Liver (tissue), 8 donors: ENCODE measurements at regions not wholly inside any gene's neighbourhood (a gene's known extent, or its start where the extent isn't known, plus 50 kb on each side); places are given as distances from the start of the nearest gene placed in this dataset.

ENCODE experiments used
- DNase-seq: peaks from one replicate; pipeline ENCODE4 v3.0.0-alpha.2; 2017; ENCODE audit warnings: low spot score
- H3K27ac ChIP-seq, 2 donors: one replicate each; pipeline ENCODE4 v1.7.0; 2013; ENCODE audit warnings: inconsistent platforms in 2 of 2, low read length in 2 of 2, control low read depth in 1 of 2, low read depth in 1 of 2, mild to moderate bottlenecking in 1 of 2
- H3K27me3 ChIP-seq, 4 donors: one replicate each; pipeline versions ENCODE4 v1.6.1 to v1.7.0; 2013; ENCODE audit warnings: low read length in 3 of 4, inconsistent platforms in 1 of 4, mild to moderate bottlenecking in 1 of 4, moderate library complexity in 1 of 4; ENCODE audit not compliant: control insufficient read depth in 4 of 4, insufficient read depth in 4 of 4
- H3K36me3 ChIP-seq, 4 donors: one replicate each; pipeline versions ENCODE4 v1.6.1 to v1.7.0; 2013; ENCODE audit warnings: low read length in 3 of 4, mild to moderate bottlenecking in 3 of 4, low read depth in 1 of 4, moderate library complexity in 1 of 4; ENCODE audit not compliant: control insufficient read depth in 4 of 4, insufficient read depth in 3 of 4
- H3K4me1 ChIP-seq, 4 donors: one replicate each; pipeline versions ENCODE4 v1.6.1 to v1.7.0; 2013; ENCODE audit warnings: low read length in 3 of 4, mild to moderate bottlenecking in 3 of 4, moderate library complexity in 1 of 4; ENCODE audit not compliant: control insufficient read depth in 4 of 4, insufficient read depth in 4 of 4
- H3K4me3 ChIP-seq, 3 donors: one replicate each; pipeline versions ENCODE4 v1.6.1 to v1.7.0; 2013; ENCODE audit warnings: low read length in 3 of 3, control low read depth in 1 of 3, low read depth in 1 of 3, mild to moderate bottlenecking in 1 of 3
- H3K9ac ChIP-seq, 2 donors: one replicate each; pipeline ENCODE4 v1.7.0; 2013; ENCODE audit warnings: low read length in 2 of 2, mild to moderate bottlenecking in 2 of 2, moderate library complexity in 2 of 2, control low read depth in 1 of 2, low read depth in 1 of 2
- H3K9me3 ChIP-seq, 4 donors: one replicate each; pipeline versions ENCODE4 v1.6.1 to v1.7.0; 2013; ENCODE audit warnings: low read length in 3 of 4; ENCODE audit not compliant: control insufficient read depth in 4 of 4
- EGR1 ChIP-seq, 2 donors: IDR thresholded peaks; 2 replicates each; pipeline ENCODE4 v1.6.1; 2016 to 2018; ENCODE audit warnings: antibody characterized with exemption in 2 of 2, low read depth in 2 of 2
- FOXA2 ChIP-seq: IDR thresholded peaks from 2 replicates; pipeline ENCODE4 v1.6.1; 2016; ENCODE audit warnings: antibody characterized with exemption
- GABPA ChIP-seq, 2 donors: IDR thresholded peaks in 1 of 2; conservative IDR thresholded peaks in 1 of 2; 2 replicates each; pipeline ENCODE4 v1.6.1; 2016; ENCODE audit warnings: antibody characterized with exemption in 2 of 2, mild to moderate bottlenecking in 1 of 2, moderate library complexity in 1 of 2
- HNF4A ChIP-seq, 2 donors: conservative IDR thresholded peaks; 2 replicates each; pipeline ENCODE4 v1.6.1; 2016; ENCODE audit warnings: antibody characterized with exemption in 2 of 2, mild to moderate bottlenecking in 2 of 2
- HNF4G ChIP-seq: IDR thresholded peaks from 2 replicates; pipeline ENCODE4 v1.6.1; 2016; ENCODE audit warnings: antibody characterized with exemption
- JUND ChIP-seq, 2 donors: IDR thresholded peaks; 2 replicates each; pipeline ENCODE4 v1.6.1; 2016; ENCODE audit warnings: antibody characterized with exemption in 2 of 2
- NR2F2 ChIP-seq: IDR thresholded peaks from 2 replicates; pipeline ENCODE4 v1.6.1; 2016; ENCODE audit warnings: antibody characterized with exemption
- RAD21 ChIP-seq, 2 donors: IDR thresholded peaks; 2 replicates each; pipeline ENCODE4 v1.6.1; 2016; ENCODE audit warnings: antibody characterized with exemption in 2 of 2, mild to moderate bottlenecking in 2 of 2
- RXRA ChIP-seq, 2 donors: IDR thresholded peaks; 2 replicates each; pipeline ENCODE4 v1.6.1; 2017 to 2018; ENCODE audit warnings: antibody characterized with exemption in 2 of 2, mild to moderate bottlenecking in 1 of 2
- SP1 ChIP-seq: IDR thresholded peaks from 2 replicates; pipeline ENCODE4 v1.6.1; 2018; ENCODE audit warnings: antibody characterized with exemption, mild to moderate bottlenecking
- TAF1 ChIP-seq: conservative IDR thresholded peaks from 2 replicates; pipeline ENCODE4 v1.6.1; 2016; ENCODE audit warnings: antibody characterized with exemption, mild to moderate bottlenecking
- YY1 ChIP-seq: IDR thresholded peaks from 2 replicates; pipeline ENCODE4 v1.6.1; 2016; ENCODE audit warnings: antibody characterized with exemption, mild to moderate bottlenecking
- WGBS: extraction: QIAGEN DNeasy Blood & Tissue Kit; methylation state at CpG from one replicate; pipeline ENCODE4 v1.1.7; 2013; 5-methylcytosine and 5-hydroxymethylcytosine counted together
- TF ChIP-seq, protein P1 (sequence below): IDR thresholded peaks from 2 replicates; pipeline ENCODE4 v1.6.1; 2016; ENCODE audit warnings: antibody characterized with exemption
- TF ChIP-seq, protein P2 (sequence below): IDR thresholded peaks from 2 replicates; pipeline ENCODE4 v1.6.1; 2016; ENCODE audit warnings: antibody characterized with exemption, mild to moderate bottlenecking
- TF ChIP-seq, protein P3 (sequence below): fragments of 150-350 bp; IDR thresholded peaks from 2 replicates; pipeline ENCODE4 v1.5.1; 2017; ENCODE audit warnings: improper control_type of control experiment, low read depth, low read length; ENCODE audit not compliant: missing input control
- TF ChIP-seq, protein P4 (sequence below): IDR thresholded peaks from 2 replicates; pipeline ENCODE4 v1.6.1; 2016; ENCODE audit warnings: antibody characterized with exemption
- TF ChIP-seq, protein P5 (sequence below): IDR thresholded peaks from 2 replicates; pipeline ENCODE4 v1.6.1; 2016; ENCODE audit warnings: antibody characterized with exemption
- donor health status: healthy.
- donor health status: healthy.
- donor health status: healthy.
- donor health status: healthy.
- donor health status: healthy.

DNA sequence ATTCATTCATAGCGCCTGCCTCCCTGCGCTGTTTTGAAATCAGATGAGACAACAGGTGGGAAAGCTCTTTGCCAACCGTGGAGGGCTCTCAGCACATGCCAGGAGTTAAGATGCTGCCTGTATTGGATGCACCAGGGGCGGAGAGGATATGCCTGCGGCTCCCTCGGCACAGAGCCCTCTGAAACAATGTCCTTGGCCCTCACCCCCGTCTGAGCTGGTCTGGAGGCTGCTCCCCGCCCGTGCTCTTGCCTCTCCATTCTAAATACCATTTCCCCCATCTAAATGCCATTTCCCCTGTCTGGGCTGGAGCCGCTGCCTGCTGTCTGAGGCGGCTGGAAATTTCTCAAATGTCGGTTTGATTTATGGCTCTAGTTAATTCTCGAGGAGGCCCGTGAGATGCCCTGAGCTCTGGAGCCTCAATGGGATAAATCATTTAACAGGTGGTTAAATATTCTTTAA lies 50.8 kb upstream of the MLN start:
- Histone ChIP-seq H3K27me3 (no peaks in the 10 kb centered on the region), H3K9me3 (no peaks in the 10 kb centered on the region), H3K4me1 (peaks cover 0 to 3% (median 0%) of the 10 kb centered on the region in 4 donors), H3K9ac (no peak overlapping the region), H3K27ac (no peak overlapping the region), H3K36me3 (no peaks in the 10 kb centered on the region), H3K4me3 (no peak overlapping the region)
- 77% methylated on average over 14 of the region's 14 CpGs for WGBS
- DNase-seq = no peak
- TF ChIP-seq, protein P1, sequence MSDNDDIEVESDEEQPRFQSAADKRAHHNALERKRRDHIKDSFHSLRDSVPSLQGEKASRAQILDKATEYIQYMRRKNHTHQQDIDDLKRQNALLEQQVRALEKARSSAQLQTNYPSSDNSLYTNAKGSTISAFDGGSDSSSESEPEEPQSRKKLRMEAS = no peak
- TF ChIP-seq NR2F2 (no peak), EGR1 (IDR thresholded peaks at IDR 0.05; ENCODE audit: low read depth in 2 of 2) (no peak), RXRA (IDR thresholded peaks at IDR 0.05) (no peak), HNF4A (conservative IDR thresholded peaks at IDR 0.05) (no peak), SP1 (no peak), JUND (IDR thresholded peaks at IDR 0.05) (no peak), RAD21 (IDR thresholded peaks at IDR 0.05) (no peak), YY1 (no peak), TAF1 (no peak)
- TF ChIP-seq, protein P2, sequence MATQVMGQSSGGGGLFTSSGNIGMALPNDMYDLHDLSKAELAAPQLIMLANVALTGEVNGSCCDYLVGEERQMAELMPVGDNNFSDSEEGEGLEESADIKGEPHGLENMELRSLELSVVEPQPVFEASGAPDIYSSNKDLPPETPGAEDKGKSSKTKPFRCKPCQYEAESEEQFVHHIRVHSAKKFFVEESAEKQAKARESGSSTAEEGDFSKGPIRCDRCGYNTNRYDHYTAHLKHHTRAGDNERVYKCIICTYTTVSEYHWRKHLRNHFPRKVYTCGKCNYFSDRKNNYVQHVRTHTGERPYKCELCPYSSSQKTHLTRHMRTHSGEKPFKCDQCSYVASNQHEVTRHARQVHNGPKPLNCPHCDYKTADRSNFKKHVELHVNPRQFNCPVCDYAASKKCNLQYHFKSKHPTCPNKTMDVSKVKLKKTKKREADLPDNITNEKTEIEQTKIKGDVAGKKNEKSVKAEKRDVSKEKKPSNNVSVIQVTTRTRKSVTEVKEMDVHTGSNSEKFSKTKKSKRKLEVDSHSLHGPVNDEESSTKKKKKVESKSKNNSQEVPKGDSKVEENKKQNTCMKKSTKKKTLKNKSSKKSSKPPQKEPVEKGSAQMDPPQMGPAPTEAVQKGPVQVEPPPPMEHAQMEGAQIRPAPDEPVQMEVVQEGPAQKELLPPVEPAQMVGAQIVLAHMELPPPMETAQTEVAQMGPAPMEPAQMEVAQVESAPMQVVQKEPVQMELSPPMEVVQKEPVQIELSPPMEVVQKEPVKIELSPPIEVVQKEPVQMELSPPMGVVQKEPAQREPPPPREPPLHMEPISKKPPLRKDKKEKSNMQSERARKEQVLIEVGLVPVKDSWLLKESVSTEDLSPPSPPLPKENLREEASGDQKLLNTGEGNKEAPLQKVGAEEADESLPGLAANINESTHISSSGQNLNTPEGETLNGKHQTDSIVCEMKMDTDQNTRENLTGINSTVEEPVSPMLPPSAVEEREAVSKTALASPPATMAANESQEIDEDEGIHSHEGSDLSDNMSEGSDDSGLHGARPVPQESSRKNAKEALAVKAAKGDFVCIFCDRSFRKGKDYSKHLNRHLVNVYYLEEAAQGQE = no peak
- TF ChIP-seq, protein P3, sequence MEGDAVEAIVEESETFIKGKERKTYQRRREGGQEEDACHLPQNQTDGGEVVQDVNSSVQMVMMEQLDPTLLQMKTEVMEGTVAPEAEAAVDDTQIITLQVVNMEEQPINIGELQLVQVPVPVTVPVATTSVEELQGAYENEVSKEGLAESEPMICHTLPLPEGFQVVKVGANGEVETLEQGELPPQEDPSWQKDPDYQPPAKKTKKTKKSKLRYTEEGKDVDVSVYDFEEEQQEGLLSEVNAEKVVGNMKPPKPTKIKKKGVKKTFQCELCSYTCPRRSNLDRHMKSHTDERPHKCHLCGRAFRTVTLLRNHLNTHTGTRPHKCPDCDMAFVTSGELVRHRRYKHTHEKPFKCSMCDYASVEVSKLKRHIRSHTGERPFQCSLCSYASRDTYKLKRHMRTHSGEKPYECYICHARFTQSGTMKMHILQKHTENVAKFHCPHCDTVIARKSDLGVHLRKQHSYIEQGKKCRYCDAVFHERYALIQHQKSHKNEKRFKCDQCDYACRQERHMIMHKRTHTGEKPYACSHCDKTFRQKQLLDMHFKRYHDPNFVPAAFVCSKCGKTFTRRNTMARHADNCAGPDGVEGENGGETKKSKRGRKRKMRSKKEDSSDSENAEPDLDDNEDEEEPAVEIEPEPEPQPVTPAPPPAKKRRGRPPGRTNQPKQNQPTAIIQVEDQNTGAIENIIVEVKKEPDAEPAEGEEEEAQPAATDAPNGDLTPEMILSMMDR = no peak

DNA sequence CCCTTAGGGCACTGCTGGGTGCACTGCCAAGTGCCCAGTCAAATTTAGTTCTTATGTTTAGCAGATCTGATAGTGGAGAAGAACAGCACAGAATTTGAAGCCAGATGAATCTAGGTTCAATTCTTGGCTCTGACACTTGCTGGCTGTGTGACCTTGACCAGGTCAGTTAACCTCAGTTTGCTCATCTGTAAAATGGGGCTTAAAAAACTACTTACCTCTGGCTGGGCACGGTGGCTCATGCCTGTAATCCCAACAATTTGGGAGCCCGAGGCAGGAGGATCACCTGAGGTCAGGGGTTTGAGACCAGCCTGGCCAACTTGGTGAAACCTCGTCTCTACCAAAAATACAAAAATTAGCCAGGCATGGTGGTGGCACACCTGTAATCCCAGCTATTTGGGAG lies 49.9 kb upstream of the MLN start:
- Histone ChIP-seq H3K9me3 (no peaks in the 10 kb centered on the region), H3K4me1 (peaks cover 0 to 3% (median 0%) of the 10 kb centered on the region in 4 donors), H3K36me3 (no peaks in the 10 kb centered on the region), H3K9ac (no peak overlapping the region), H3K27ac (no peak overlapping the region), H3K4me3 (no peak overlapping the region), H3K27me3 (no peaks in the 10 kb centered on the region)
- no peak for DNase-seq
- WGBS = 93% methylated on average over 3 of the region's 3 CpGs
- no peak for TF ChIP-seq RAD21 (IDR thresholded peaks at IDR 0.05)
- TF ChIP-seq, protein P2 = no peak
- no peak for TF ChIP-seq EGR1 (IDR thresholded peaks at IDR 0.05; ENCODE audit: low read depth in 2 of 2)
- TF ChIP-seq, protein P4, sequence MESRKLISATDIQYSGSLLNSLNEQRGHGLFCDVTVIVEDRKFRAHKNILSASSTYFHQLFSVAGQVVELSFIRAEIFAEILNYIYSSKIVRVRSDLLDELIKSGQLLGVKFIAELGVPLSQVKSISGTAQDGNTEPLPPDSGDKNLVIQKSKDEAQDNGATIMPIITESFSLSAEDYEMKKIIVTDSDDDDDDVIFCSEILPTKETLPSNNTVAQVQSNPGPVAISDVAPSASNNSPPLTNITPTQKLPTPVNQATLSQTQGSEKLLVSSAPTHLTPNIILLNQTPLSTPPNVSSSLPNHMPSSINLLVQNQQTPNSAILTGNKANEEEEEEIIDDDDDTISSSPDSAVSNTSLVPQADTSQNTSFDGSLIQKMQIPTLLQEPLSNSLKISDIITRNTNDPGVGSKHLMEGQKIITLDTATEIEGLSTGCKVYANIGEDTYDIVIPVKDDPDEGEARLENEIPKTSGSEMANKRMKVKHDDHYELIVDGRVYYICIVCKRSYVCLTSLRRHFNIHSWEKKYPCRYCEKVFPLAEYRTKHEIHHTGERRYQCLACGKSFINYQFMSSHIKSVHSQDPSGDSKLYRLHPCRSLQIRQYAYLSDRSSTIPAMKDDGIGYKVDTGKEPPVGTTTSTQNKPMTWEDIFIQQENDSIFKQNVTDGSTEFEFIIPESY = no peak
- no peak for TF ChIP-seq HNF4G
- TF ChIP-seq RXRA (IDR thresholded peaks at IDR 0.05) = no peak
- TF ChIP-seq NR2F2 = no peak
- TF ChIP-seq, protein P5, sequence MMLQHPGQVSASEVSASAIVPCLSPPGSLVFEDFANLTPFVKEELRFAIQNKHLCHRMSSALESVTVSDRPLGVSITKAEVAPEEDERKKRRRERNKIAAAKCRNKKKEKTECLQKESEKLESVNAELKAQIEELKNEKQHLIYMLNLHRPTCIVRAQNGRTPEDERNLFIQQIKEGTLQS = no peak
- TF ChIP-seq, protein P3 = no peak
- no peak for TF ChIP-seq SP1
- TF ChIP-seq YY1 = no peak
- no peak for TF ChIP-seq JUND (IDR thresholded peaks at IDR 0.05)
- no peak for TF ChIP-seq GABPA (IDR thresholded peaks at IDR 0.05 in 1 of 2, conservative IDR thresholded peaks at IDR 0.05 in 1 of 2)
- TF ChIP-seq FOXA2 = no peak
- no peak for TF ChIP-seq HNF4A (conservative IDR thresholded peaks at IDR 0.05)
- TF ChIP-seq, protein P1 = no peak
- no peak for TF ChIP-seq TAF1
